Ovary (tissue), 3 donors: ENCODE measurements at regions not wholly inside any gene's neighbourhood (a gene's known extent, or its start where the extent isn't known, plus 50 kb on each side); places are given as distances from the start of the nearest gene placed in this dataset.

Experiments
- POLR2A ChIP-seq: fragments of 450-650 bp; IDR thresholded peaks from one replicate; pipeline ENCODE4 v1.6.1; 2017; ENCODE audit warnings: antibody characterized with exemption, mild to moderate bottlenecking, moderate library complexity
- TF ChIP-seq, protein P1 (sequence below), 3 donors: fragments of 450-650 bp in 2 of 3; fragments of 200-600 bp in 1 of 3; IDR thresholded peaks; one replicate each; pipeline versions ENCODE4 v1.5.1 to v1.8.0; 2016 to 2022; ENCODE audit warnings: antibody characterized with exemption in 3 of 3, mild to moderate bottlenecking in 1 of 3
- donor health status: DM: no; HTN: no; CAD: no.

DNA sequence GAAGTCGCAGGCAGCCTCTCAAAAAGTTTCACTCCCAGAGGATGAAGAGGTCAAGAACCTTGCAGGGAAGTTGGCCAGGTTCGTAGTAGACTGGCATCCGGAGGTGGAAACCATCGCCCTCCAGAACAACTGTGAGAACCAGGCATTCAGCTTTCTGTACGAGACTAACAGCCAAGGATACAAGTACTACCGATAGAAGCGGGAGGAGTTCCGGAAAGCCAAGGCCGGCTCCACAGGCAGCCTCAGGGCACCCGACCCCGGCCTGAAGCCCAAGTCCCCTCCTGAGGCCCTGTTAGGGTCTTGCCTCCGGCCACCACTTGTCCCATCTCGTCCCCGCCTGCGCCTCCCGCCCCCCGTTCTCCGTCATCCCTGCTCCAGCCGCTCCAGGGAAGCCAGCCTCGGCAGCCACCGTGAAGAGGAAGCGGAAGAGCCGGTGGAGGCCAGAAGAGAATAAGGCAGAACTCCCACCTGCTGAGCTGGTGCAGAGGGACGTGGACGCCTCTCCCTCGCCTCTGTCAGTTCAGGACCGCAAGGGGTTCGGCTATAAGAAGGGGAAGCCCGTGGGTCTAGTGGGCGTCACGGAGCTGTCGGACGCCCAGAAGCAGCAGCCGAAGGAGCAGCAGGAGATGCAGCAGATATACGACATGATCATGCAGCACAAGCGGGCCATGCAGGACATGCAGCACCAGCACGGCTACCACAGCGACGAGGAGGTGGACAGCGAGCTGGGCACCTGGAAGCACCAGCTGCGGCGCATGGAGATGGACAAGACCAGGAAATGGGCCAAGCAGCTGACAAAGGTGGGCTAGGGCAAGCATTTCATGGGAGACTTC is 366.8 kb upstream of the ATXN7L3B start:
- TF ChIP-seq, protein P1, sequence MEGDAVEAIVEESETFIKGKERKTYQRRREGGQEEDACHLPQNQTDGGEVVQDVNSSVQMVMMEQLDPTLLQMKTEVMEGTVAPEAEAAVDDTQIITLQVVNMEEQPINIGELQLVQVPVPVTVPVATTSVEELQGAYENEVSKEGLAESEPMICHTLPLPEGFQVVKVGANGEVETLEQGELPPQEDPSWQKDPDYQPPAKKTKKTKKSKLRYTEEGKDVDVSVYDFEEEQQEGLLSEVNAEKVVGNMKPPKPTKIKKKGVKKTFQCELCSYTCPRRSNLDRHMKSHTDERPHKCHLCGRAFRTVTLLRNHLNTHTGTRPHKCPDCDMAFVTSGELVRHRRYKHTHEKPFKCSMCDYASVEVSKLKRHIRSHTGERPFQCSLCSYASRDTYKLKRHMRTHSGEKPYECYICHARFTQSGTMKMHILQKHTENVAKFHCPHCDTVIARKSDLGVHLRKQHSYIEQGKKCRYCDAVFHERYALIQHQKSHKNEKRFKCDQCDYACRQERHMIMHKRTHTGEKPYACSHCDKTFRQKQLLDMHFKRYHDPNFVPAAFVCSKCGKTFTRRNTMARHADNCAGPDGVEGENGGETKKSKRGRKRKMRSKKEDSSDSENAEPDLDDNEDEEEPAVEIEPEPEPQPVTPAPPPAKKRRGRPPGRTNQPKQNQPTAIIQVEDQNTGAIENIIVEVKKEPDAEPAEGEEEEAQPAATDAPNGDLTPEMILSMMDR (IDR thresholded peaks at IDR 0.05), result no peak
- TF ChIP-seq POLR2A, result no peak
